Gastrocnemius medialis (tissue), 4 donors: ENCODE measurements at regions not wholly inside any gene's neighbourhood (a gene's known extent, or its start where the extent isn't known, plus 50 kb on each side); places are given as distances from the start of the nearest gene placed in this dataset.

ENCODE experiments used
- POLR2A ChIP-seq, 2 donors: fragments of 450-650 bp; IDR thresholded peaks; one replicate each; pipeline ENCODE4 v1.6.1; 2017; ENCODE audit warnings: antibody characterized with exemption in 2 of 2, mild to moderate bottlenecking in 2 of 2, moderate library complexity in 2 of 2
- TF ChIP-seq, protein P1 (sequence below), 5 experiments: fragments of 450-650 bp in 3 of 5; fragments of 200-600 bp in 2 of 5; sonication (generic) in 2 of 5; IDR thresholded peaks in 4 of 5; conservative IDR thresholded peaks in 1 of 5; 1 replicate in 4 of 5; 2 replicates in 1 of 5; pipeline ENCODE4 v1.5.1; 2016 to 2019; ENCODE audit warnings: antibody characterized with exemption in 5 of 5, mild to moderate bottlenecking in 3 of 5, moderate library complexity in 3 of 5

GRCh38 chr2:81324046-81324445 lies 1019.5 kb upstream of the LRRTM1 start:
- TF ChIP-seq, protein P1, sequence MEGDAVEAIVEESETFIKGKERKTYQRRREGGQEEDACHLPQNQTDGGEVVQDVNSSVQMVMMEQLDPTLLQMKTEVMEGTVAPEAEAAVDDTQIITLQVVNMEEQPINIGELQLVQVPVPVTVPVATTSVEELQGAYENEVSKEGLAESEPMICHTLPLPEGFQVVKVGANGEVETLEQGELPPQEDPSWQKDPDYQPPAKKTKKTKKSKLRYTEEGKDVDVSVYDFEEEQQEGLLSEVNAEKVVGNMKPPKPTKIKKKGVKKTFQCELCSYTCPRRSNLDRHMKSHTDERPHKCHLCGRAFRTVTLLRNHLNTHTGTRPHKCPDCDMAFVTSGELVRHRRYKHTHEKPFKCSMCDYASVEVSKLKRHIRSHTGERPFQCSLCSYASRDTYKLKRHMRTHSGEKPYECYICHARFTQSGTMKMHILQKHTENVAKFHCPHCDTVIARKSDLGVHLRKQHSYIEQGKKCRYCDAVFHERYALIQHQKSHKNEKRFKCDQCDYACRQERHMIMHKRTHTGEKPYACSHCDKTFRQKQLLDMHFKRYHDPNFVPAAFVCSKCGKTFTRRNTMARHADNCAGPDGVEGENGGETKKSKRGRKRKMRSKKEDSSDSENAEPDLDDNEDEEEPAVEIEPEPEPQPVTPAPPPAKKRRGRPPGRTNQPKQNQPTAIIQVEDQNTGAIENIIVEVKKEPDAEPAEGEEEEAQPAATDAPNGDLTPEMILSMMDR (IDR thresholded peaks at IDR 0.05 in 4 of 5, conservative IDR thresholded peaks at IDR 0.05 in 1 of 5), result no peak
- no peak for TF ChIP-seq POLR2A (IDR thresholded peaks at IDR 0.05)
